OCI-LY1 (cell line): ENCODE measurements at regions not wholly inside any gene's neighbourhood (a gene's known extent, or its start where the extent isn't known, plus 50 kb on each side); places are given as distances from the start of the nearest gene placed in this dataset.

Source experiments
- CTCF ChIP-seq: fragments of 200-600 bp; sonication (generic), shearing (Covaris generic); IDR thresholded peaks from 2 replicates; pipeline ENCODE4 v1.5.1; 2017; ENCODE audit warnings: mild to moderate bottlenecking, antibody characterized with exemption, low read length, moderate library complexity, mixed read lengths
- EZH2 ChIP-seq: fragments of 200-600 bp; sonication (generic), shearing (Covaris generic); IDR thresholded peaks from 2 replicates; pipeline ENCODE4 v1.8.0; 2017; ENCODE audit warnings: borderline replicate concordance, mixed run types, mild to moderate bottlenecking, antibody characterized with exemption, low read length, moderate library complexity, mixed read lengths

GRCh38 chr16:82533189-82533588 lies 93.6 kb upstream of the CDH13 start:
- no peak for TF ChIP-seq CTCF
- TF ChIP-seq EZH2 = no peak
